ENCODE measurements at regions not wholly inside any gene's neighbourhood (a gene's known extent, or its start where the extent isn't known, plus 50 kb on each side); places are given as distances from the start of the nearest gene placed in this dataset.

- TF ChIP-seq CTCF (IDR thresholded peaks at IDR 0.05), result no peak
- no peak for TF ChIP-seq POLR2A (IDR thresholded peaks at IDR 0.05)
These were observed 333.1 kb downstream of the PIK3C3 start for GRCh38 chr18:42288129-42288528.

Data from tibial nerve (tissue), 3 donors.